GM23338 (cell line): ENCODE measurements at regions not wholly inside any gene's neighbourhood (a gene's known extent, or its start where the extent isn't known, plus 50 kb on each side); places are given as distances from the start of the nearest gene placed in this dataset.

Source experiments
- ATAC-seq: fragments of 200-7000 bp; cut with Tn5 transposase; 3 replicates; pipeline ENCODE4 v1.9.1; 2020
- DNase-seq: peaks from one replicate; pipeline ENCODE4 v3.0.0-alpha.2; 2015; ENCODE audit warnings: low spot score
- H2AFZ ChIP-seq: fragments of 200-600 bp; sonication (generic); 2 replicates; pipeline ENCODE4 v1.8.0; 2016; ENCODE audit warnings: antibody characterized with exemption, mild to moderate bottlenecking, moderate library complexity
- H3F3A ChIP-seq: fragments of 200-600 bp; sonication (generic); replicated peaks from 2 replicates; pipeline ENCODE4 v1.8.0; 2017; ENCODE audit warnings: antibody characterized with exemption, mixed run types, low read depth
- H3K27ac ChIP-seq: fragments of 200-600 bp; sonication (generic); 2 replicates; pipeline ENCODE4 v1.6.1; 2016; ENCODE audit warnings: low read depth
- H3K27me3 ChIP-seq: fragments of 200-600 bp; sonication (generic); 2 replicates; pipeline ENCODE4 v1.8.0; 2016; ENCODE audit warnings: mild to moderate bottlenecking, mixed run types, moderate library complexity; ENCODE audit not compliant: insufficient read depth
- H3K36me3 ChIP-seq: fragments of 200-600 bp; sonication (generic); 2 replicates; pipeline ENCODE4 v1.8.0; 2016; ENCODE audit warnings: mild to moderate bottlenecking; ENCODE audit not compliant: insufficient read depth
- H3K4me1 ChIP-seq: fragments of 200-600 bp; sonication (generic); 2 replicates; pipeline ENCODE4 v1.8.0; 2016; ENCODE audit warnings: mild to moderate bottlenecking, moderate library complexity; ENCODE audit not compliant: insufficient read depth
- H3K4me2 ChIP-seq: fragments of 200-600 bp; sonication (generic); 2 replicates; pipeline ENCODE4 v1.7.1; 2017; ENCODE audit warnings: mixed run types
- H3K4me3 ChIP-seq: fragments of 200-600 bp; sonication (generic); 2 replicates; pipeline ENCODE4 v1.6.1; 2016; ENCODE audit warnings: mixed run types
- H3K79me2 ChIP-seq: fragments of 200-600 bp; sonication (generic); replicated peaks from 2 replicates; pipeline ENCODE4 v1.8.0; 2017; ENCODE audit warnings: mild to moderate bottlenecking; ENCODE audit not compliant: insufficient read depth
- H3K9me2 ChIP-seq: fragments of 200-600 bp; sonication (generic); 2 replicates; pipeline ENCODE4 v1.8.0; 2017; ENCODE audit not compliant: insufficient read depth
- H4K20me1 ChIP-seq: fragments of 200-600 bp; sonication (generic); replicated peaks from 2 replicates; pipeline ENCODE4 v1.8.0; 2017; ENCODE audit warnings: mild to moderate bottlenecking; ENCODE audit not compliant: insufficient read depth
- H3K27ac Mint-ChIP-seq: 2 replicates; pipeline ENCODE4 v1.8.0; 2020; ENCODE audit warnings: inconsistent platforms, mild to moderate bottlenecking, moderate library complexity, mixed read lengths
- H3K27me3 Mint-ChIP-seq: 3 replicates; pipeline ENCODE4 v1.8.0; 2022; ENCODE audit warnings: low read depth, mild to moderate bottlenecking, moderate library complexity, mixed read lengths, inconsistent platforms; ENCODE audit not compliant: insufficient read depth, poor library complexity
- H3K36me3 Mint-ChIP-seq: 3 replicates; pipeline ENCODE4 v1.8.0; 2021; ENCODE audit warnings: low read depth, mild to moderate bottlenecking, inconsistent platforms, moderate library complexity, mixed read lengths
- H3K4me1 Mint-ChIP-seq: 3 replicates; pipeline ENCODE4 v1.8.0; 2020; ENCODE audit warnings: mild to moderate bottlenecking, inconsistent platforms, mixed read lengths
- H3K4me3 Mint-ChIP-seq: 3 replicates; pipeline ENCODE4 v1.8.0; 2021; ENCODE audit warnings: moderate library complexity, mild to moderate bottlenecking, inconsistent platforms, mixed read lengths
- H3K9me3 Mint-ChIP-seq: 3 replicates; pipeline ENCODE4 v1.8.0; 2020; ENCODE audit warnings: moderate library complexity, mild to moderate bottlenecking, inconsistent platforms, mixed read lengths
- CREB1 ChIP-seq: fragments of 250-450 bp; sonication (Bioruptor Pico); IDR thresholded peaks from 2 replicates; pipeline ENCODE4 v1.5.0; 2020; ENCODE audit warnings: low read depth, mild to moderate bottlenecking, moderate library complexity
- CTCF ChIP-seq, 2 experiments: fragments of 200-600 bp in 1 of 2; sonication (generic) in 1 of 2; conservative IDR thresholded peaks; 2 replicates each; pipeline versions ENCODE4 v1.5.1 to v1.6.1; 2016 to 2017; ENCODE audit warnings: antibody characterized with exemption in 2 of 2, low read depth in 2 of 2, mild to moderate bottlenecking in 2 of 2, moderate library complexity in 1 of 2
- EZH2 ChIP-seq: fragments of 200-600 bp; sonication (generic); IDR thresholded peaks from one replicate; pipeline ENCODE4 v1.8.0; 2017; ENCODE audit warnings: antibody characterized with exemption, mild to moderate bottlenecking, low read depth; ENCODE audit not compliant: unreplicated experiment
- JUNB ChIP-seq: IDR thresholded peaks from one replicate; pipeline ENCODE4 v1.6.1; 2016; ENCODE audit warnings: antibody characterized with exemption; ENCODE audit not compliant: unreplicated experiment
- POLR2AphosphoS5 ChIP-seq: IDR thresholded peaks from 2 replicates; pipeline ENCODE4 v1.6.1; 2016; ENCODE audit warnings: antibody characterized with exemption, low read depth
- REST ChIP-seq: IDR thresholded peaks from one replicate; pipeline ENCODE4 v1.6.1; 2018; ENCODE audit warnings: antibody characterized with exemption; ENCODE audit not compliant: unreplicated experiment
- ZNF114 ChIP-seq: fragments of 250-450 bp; sonication (Bioruptor Pico); IDR thresholded peaks from 2 replicates; pipeline ENCODE4 v1.5.0; 2020; ENCODE audit warnings: mild to moderate bottlenecking, moderate library complexity
- ZNF331 ChIP-seq: fragments of 250-450 bp; sonication (Bioruptor Pico); IDR thresholded peaks from 2 replicates; pipeline ENCODE4 v1.5.0; 2020; ENCODE audit warnings: low read depth, mild to moderate bottlenecking, moderate library complexity
- ZNF462 ChIP-seq: fragments of 250-450 bp; sonication (Bioruptor Pico); IDR thresholded peaks from 2 replicates; pipeline ENCODE4 v1.5.0; 2020; ENCODE audit warnings: mild to moderate bottlenecking, moderate library complexity

- TF ChIP-seq EZH2, result no peak
- TF ChIP-seq ZNF331 (CRISPR knock-in tag), result no peak
- TF ChIP-seq JUNB, result no peak
- TF ChIP-seq ZNF114, result no peak
- no peak for TF ChIP-seq CREB1
- no peak for TF ChIP-seq CTCF (conservative IDR thresholded peaks at IDR 0.05; ENCODE audit: low read depth in 2 of 2)
- no peak for TF ChIP-seq POLR2AphosphoS5
- no peak for TF ChIP-seq REST
- no peak for TF ChIP-seq ZNF462
Measured at GRCh38 chr12:13422291-13422690, 225.8 kb downstream of the EMP1 start.

More at GRCh38 chr12:13422291-13422690, 225.8 kb downstream of the EMP1 start:
- Mint-ChIP-seq H3K9me3 (peaks cover 2% of the 10 kb centered on the region; the same call in 2 of the 3 replicates), H3K36me3 (peaks cover under 1% of the 10 kb centered on the region; the same call in 2 of the 3 replicates), H3K4me3 (no peak overlapping the region), H3K27ac (no peak overlapping the region), H3K27me3 (no peaks in the 10 kb centered on the region), H3K4me1 (peaks cover 2% of the 10 kb centered on the region; the same call in 1 of the 3 replicates)
- H3K36me3 ChIP-seq, result no peaks in the 10 kb centered on the region
- no peak overlapping the region for H3K27ac ChIP-seq
- no peaks in the 10 kb centered on the region; the same call in 1 of the 2 replicates for H3K4me1 ChIP-seq
- H4K20me1 ChIP-seq, result no peaks in the 10 kb centered on the region
- no peaks in the 10 kb centered on the region for H3K79me2 ChIP-seq
- ATAC-seq (no peak), DNase-seq (no peak)
- H3K4me3 ChIP-seq, result no peak overlapping the region
- H3K27me3 ChIP-seq, result no peaks in the 10 kb centered on the region
- no peak overlapping the region for H3K4me2 ChIP-seq
- H3K9me2 ChIP-seq, result peaks cover 3% of the 10 kb centered on the region; the same call in 1 of the 2 replicates
- H2AFZ ChIP-seq, result no peak overlapping the region
- no peaks in the 10 kb centered on the region for H3F3A ChIP-seq
